ENCODE measurements at regions not wholly inside any gene's neighbourhood (a gene's known extent, or its start where the extent isn't known, plus 50 kb on each side); places are given as distances from the start of the nearest gene placed in this dataset.

- Mint-ChIP-seq H3K4me3 (no peak overlapping the region), H3K4me1 (ENCODE audit: low read depth in 2 of 2) (no peaks in the 10 kb centered on the region), H3K27ac (no peak overlapping the region), H3K36me3 (no peaks in the 10 kb centered on the region), H3K9me3 (peaks cover 3% of the 10 kb centered on the region), H3K27me3 (no peaks in the 10 kb centered on the region)
- DNase-seq (ENCODE audit: low spot score): no peak
- ATAC-seq: no peak
These were observed 793.7 kb upstream of the EEF2KMT start for GRCh38 chr16:5891296-5891695.

GRCh38 chr16:5885521-5885920, 787.9 kb upstream of the EEF2KMT start:
- DNase-seq (ENCODE audit: low spot score) (no peak), ATAC-seq (no peak)
- Mint-ChIP-seq H3K27ac (no peak overlapping the region), H3K36me3 (no peaks in the 10 kb centered on the region), H3K27me3 (no peaks in the 10 kb centered on the region), H3K4me1 (ENCODE audit: low read depth in 2 of 2) (no peaks in the 10 kb centered on the region), H3K4me3 (no peak overlapping the region), H3K9me3 (no peaks in the 10 kb centered on the region)

- H3K27me3 Mint-ChIP-seq: peaks cover 0 to 1% of the 10 kb centered on the region in 2 donors
- no peaks in the 10 kb centered on the region for H3K4me1 Mint-ChIP-seq (ENCODE audit: low read depth in 2 of 2)
- no peak for ATAC-seq
- DNase-seq (ENCODE audit: low spot score): no peak
- no peaks in the 10 kb centered on the region for H3K36me3 Mint-ChIP-seq
- H3K4me3 Mint-ChIP-seq: no peak overlapping the region
- H3K9me3 Mint-ChIP-seq: no peaks in the 10 kb centered on the region
- H3K27ac Mint-ChIP-seq: no peak overlapping the region
These were observed 787.4 kb upstream of the EEF2KMT start for GRCh38 chr16:5884996-5885395.

GRCh38 chr16:5884339-5884738, 786.7 kb upstream of the EEF2KMT start:
- Mint-ChIP-seq H3K27ac (no peak overlapping the region), H3K27me3 (peaks cover 0 to 2% of the 10 kb centered on the region in 2 donors), H3K4me1 (ENCODE audit: low read depth in 2 of 2) (no peaks in the 10 kb centered on the region), H3K9me3 (peaks cover 3% of the 10 kb centered on the region), H3K36me3 (no peaks in the 10 kb centered on the region), H3K4me3 (no peak overlapping the region)
- DNase-seq (ENCODE audit: low spot score): no peak
- no peak for ATAC-seq

GRCh38 chr16:5882087-5882640, 784.6 kb upstream of the EEF2KMT start:
- DNase-seq (ENCODE audit: low spot score) (no peak), ATAC-seq (no peak)
- Mint-ChIP-seq H3K36me3 (no peaks in the 10 kb centered on the region), H3K4me1 (ENCODE audit: low read depth in 2 of 2) (no peaks in the 10 kb centered on the region), H3K27ac (no peak overlapping the region), H3K4me3 (no peak overlapping the region), H3K27me3 (peaks cover 0 to 2% of the 10 kb centered on the region in 2 donors), H3K9me3 (peaks cover 3% of the 10 kb centered on the region)

- peaks cover 13% of the 10 kb centered on the region for H3K9me3 Mint-ChIP-seq
- DNase-seq (ENCODE audit: low spot score) (no peak), ATAC-seq (no peak)
- H3K36me3 Mint-ChIP-seq: no peaks in the 10 kb centered on the region
- H3K4me1 Mint-ChIP-seq (ENCODE audit: low read depth in 2 of 2): no peaks in the 10 kb centered on the region
- no peak overlapping the region for H3K4me3 Mint-ChIP-seq
- peaks cover 5 to 10% of the 10 kb centered on the region in 2 donors for H3K27me3 Mint-ChIP-seq
- no peak overlapping the region for H3K27ac Mint-ChIP-seq
These were observed 777.8 kb upstream of the EEF2KMT start for GRCh38 chr16:5875416-5875815.

GRCh38 chr16:5874899-5875298, 777.3 kb upstream of the EEF2KMT start:
- Mint-ChIP-seq H3K9me3 (peaks cover 13% of the 10 kb centered on the region), H3K4me3 (no peak overlapping the region), H3K27me3 (peaks cover 3 to 10% of the 10 kb centered on the region in 2 donors), H3K36me3 (no peaks in the 10 kb centered on the region), H3K27ac (no peak overlapping the region), H3K4me1 (ENCODE audit: low read depth in 2 of 2) (no peaks in the 10 kb centered on the region)
- DNase-seq (ENCODE audit: low spot score) (no peak), ATAC-seq (no peak)

GRCh38 chr16:5873221-5873620, 775.6 kb upstream of the EEF2KMT start:
- Mint-ChIP-seq H3K4me1 (ENCODE audit: low read depth in 2 of 2) (no peaks in the 10 kb centered on the region), H3K36me3 (no peaks in the 10 kb centered on the region), H3K27me3 (peaks cover 3 to 10% of the 10 kb centered on the region in 2 donors), H3K27ac (no peak overlapping the region), H3K9me3 (peaks cover 10% of the 10 kb centered on the region), H3K4me3 (no peak overlapping the region)
- DNase-seq (ENCODE audit: low spot score): no peak
- no peak for ATAC-seq

- no peaks in the 10 kb centered on the region for H3K36me3 Mint-ChIP-seq
- no peak overlapping the region for H3K27ac Mint-ChIP-seq
- no peaks in the 10 kb centered on the region for H3K4me1 Mint-ChIP-seq (ENCODE audit: low read depth in 2 of 2)
- peaks cover 6% of the 10 kb centered on the region for H3K9me3 Mint-ChIP-seq
- DNase-seq (ENCODE audit: low spot score) (no peak), ATAC-seq (no peak)
- no peak overlapping the region for H3K4me3 Mint-ChIP-seq
- H3K27me3 Mint-ChIP-seq: peaks cover 3 to 10% of the 10 kb centered on the region in 2 donors
These were observed 773.5 kb upstream of the EEF2KMT start for GRCh38 chr16:5870886-5871691.

- Mint-ChIP-seq H3K9me3 (no peaks in the 10 kb centered on the region), H3K36me3 (no peaks in the 10 kb centered on the region), H3K4me3 (no peak overlapping the region), H3K4me1 (ENCODE audit: low read depth in 2 of 2) (no peaks in the 10 kb centered on the region), H3K27ac (no peak overlapping the region), H3K27me3 (peaks cover 3 to 5% of the 10 kb centered on the region in 2 donors)
- DNase-seq (ENCODE audit: low spot score): no peak
- ATAC-seq: no peak
These were observed 769.7 kb upstream of the EEF2KMT start for GRCh38 chr16:5867250-5867649.

GRCh38 chr16:5865236-5865635, 767.6 kb upstream of the EEF2KMT start:
- no peaks in the 10 kb centered on the region for H3K4me1 Mint-ChIP-seq (ENCODE audit: low read depth in 2 of 2)
- DNase-seq (ENCODE audit: low spot score) (no peak), ATAC-seq (no peak)
- H3K4me3 Mint-ChIP-seq: no peak overlapping the region
- H3K27ac Mint-ChIP-seq: no peak overlapping the region
- H3K27me3 Mint-ChIP-seq: peaks cover 0 to 5% of the 10 kb centered on the region in 2 donors
- H3K36me3 Mint-ChIP-seq: no peaks in the 10 kb centered on the region
- no peaks in the 10 kb centered on the region for H3K9me3 Mint-ChIP-seq

GRCh38 chr16:5863071-5863606, 765.5 kb upstream of the EEF2KMT start:
- no peak for DNase-seq (ENCODE audit: low spot score)
- H3K36me3 Mint-ChIP-seq: no peaks in the 10 kb centered on the region
- no peaks in the 10 kb centered on the region for H3K9me3 Mint-ChIP-seq
- no peak overlapping the region for H3K4me3 Mint-ChIP-seq
- no peak overlapping the region for H3K27ac Mint-ChIP-seq
- no peaks in the 10 kb centered on the region for H3K4me1 Mint-ChIP-seq (ENCODE audit: low read depth in 2 of 2)
- no peak for ATAC-seq
- H3K27me3 Mint-ChIP-seq: peaks cover 0 to 5% of the 10 kb centered on the region in 2 donors

GRCh38 chr16:5862103-5862840, 764.7 kb upstream of the EEF2KMT start:
- DNase-seq (ENCODE audit: low spot score): no peak
- Mint-ChIP-seq H3K27ac (no peak overlapping the region), H3K4me3 (no peak overlapping the region), H3K4me1 (ENCODE audit: low read depth in 2 of 2) (no peaks in the 10 kb centered on the region), H3K9me3 (no peaks in the 10 kb centered on the region), H3K27me3 (peaks cover 0 to 5% of the 10 kb centered on the region in 2 donors), H3K36me3 (no peaks in the 10 kb centered on the region)
- no peak for ATAC-seq

GRCh38 chr16:5861241-5861640, 763.6 kb upstream of the EEF2KMT start:
- no peak overlapping the region for H3K4me3 Mint-ChIP-seq
- H3K9me3 Mint-ChIP-seq: no peaks in the 10 kb centered on the region
- DNase-seq (ENCODE audit: low spot score) (no peak), ATAC-seq (no peak)
- no peaks in the 10 kb centered on the region for H3K36me3 Mint-ChIP-seq
- no peaks in the 10 kb centered on the region for H3K4me1 Mint-ChIP-seq (ENCODE audit: low read depth in 2 of 2)
- no peak overlapping the region for H3K27ac Mint-ChIP-seq
- H3K27me3 Mint-ChIP-seq: peaks cover 0 to 5% of the 10 kb centered on the region in 2 donors
